SK-N-DZ (cell line): ENCODE measurements at regions not wholly inside any gene's neighbourhood (a gene's known extent, or its start where the extent isn't known, plus 50 kb on each side); places are given as distances from the start of the nearest gene placed in this dataset.
"Not testable (repeated sequence)": the region's sequence is repeated elsewhere in the genome, so short reads cannot be mapped to it uniquely, and the experiment has no call there.

Experiments used
- DNase-seq: peaks from one replicate; pipeline ENCODE4 v3.0.0-alpha.2; 2015; ENCODE audit warnings: low spot score

DNA sequence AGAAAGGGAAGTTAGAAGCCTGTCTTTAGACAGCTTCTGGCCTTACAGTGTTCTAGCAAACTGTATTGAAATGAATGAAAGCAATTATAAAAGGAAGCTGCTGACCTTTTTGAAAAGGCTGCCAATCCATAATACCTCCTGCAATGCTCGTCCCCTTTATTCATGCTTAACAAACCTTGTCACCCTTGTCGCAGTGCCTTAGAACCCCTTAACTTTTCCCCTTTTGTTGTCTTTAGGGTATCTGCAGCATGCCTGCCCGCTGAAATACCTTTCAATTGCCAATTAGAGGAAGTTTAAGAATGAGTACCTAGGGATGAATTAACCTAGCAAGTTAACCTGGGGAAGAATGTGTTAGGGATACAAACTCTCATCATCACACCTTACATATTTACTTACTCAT lies 731.2 kb downstream of the RERGL start:
- no peak for DNase-seq

DNA sequence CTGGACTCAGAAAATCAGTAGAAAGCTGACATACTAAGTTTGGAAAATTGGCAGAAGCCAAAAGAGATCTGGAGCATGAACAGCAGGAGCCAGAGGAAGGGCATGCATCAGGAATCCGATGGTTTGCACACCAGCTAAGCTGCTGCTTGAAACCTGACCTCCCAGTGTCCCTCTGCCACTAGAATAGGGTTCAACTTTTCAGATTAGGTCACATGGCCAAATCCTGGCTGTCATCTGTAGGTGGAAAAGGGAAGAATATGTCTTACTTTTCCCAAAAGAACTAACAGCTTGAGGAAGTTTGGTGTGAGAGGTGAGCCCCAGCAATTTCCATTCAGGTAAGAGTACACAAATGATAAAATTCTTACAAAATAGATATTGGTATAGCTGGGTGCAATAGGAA lies 732.6 kb downstream of the RERGL start:
- DNase-seq = no peak

DNA sequence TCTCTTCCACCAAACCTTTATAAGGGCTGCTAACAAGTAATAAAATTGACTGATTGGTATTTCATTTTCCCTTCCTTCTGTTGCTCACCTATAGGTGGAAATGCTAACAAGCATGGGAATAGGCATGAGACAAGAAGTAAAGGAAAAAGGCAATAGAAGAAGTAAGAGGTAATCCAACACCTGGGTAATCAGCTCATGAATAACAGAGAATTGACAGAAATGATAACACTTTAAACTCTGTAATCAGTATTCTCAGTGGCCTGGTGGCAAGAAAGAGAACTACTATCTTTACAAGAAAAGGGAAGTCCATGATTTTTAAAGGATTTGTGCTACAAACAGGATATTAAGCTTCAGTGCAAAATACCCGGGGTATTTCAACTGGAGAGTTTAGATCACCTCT lies 737.8 kb downstream of the RERGL start:
- no peak for DNase-seq

DNA sequence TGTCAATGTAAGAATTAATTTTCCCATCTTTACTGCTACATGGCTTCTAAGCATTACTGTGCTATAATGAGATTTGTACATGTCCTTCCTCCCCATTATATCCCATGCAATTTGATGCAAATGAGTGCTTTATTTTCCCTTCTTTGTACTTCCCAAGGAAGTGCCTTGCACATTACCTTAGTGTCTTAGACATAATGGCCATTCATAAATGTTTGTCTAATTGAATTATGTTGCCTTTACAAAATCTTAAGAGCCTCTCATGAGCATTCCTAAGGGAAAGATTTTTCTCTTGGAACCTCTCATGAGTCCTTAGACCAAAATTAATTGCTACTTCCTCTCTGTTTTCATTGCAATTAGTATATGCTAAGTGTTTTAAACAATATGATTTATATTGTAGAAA lies 741.7 kb downstream of the RERGL start:
- DNase-seq = no peak

DNA sequence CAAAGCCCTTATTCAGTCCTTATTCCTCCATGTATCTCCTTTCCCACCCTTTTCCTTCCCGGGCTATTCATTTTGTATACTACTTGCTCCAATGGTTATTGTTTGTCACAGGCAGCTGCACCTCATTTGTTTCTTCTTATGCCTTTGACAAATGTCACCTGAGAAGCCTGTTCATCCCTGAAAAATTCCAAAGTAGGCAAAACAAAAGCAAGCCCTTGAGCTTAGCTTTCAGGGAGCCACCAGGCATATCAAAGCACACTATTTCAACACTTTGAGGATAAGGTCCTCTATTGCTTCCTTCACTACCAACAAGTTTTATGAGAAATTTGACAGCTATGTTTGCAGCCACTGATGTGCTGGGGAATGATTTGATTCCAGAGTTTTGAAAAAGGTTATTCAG lies 738.7 kb upstream of the LMO3 start:
- no peak for DNase-seq

DNA sequence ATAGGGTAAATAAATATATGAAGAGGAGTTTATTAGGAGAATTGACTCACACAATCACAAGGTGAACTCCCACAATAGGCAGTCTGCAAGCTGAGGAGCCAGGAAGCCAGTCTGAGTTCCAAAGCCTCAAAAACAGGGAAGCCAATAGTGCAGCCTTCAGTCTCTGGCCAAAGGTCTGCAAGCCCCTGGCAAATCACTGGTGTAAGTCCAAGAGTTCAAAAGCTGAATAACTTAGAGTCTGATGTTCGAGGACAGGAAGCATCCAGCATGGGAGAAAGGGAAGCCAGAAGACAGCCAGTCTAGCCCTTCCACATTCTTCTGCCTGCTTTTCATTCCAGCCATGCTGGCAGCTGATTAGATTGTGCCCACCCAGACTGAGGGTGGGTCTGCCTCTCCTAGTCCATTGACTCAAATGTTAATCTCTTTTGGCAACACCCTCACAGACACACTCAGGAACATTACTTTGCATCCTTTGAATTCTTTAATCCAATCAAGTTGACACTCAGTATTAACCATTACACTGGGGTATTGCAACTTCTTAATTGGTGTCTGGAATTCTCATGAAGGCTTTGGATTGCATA lies 736.5 kb upstream of the LMO3 start:
- DNase-seq = no peak

DNA sequence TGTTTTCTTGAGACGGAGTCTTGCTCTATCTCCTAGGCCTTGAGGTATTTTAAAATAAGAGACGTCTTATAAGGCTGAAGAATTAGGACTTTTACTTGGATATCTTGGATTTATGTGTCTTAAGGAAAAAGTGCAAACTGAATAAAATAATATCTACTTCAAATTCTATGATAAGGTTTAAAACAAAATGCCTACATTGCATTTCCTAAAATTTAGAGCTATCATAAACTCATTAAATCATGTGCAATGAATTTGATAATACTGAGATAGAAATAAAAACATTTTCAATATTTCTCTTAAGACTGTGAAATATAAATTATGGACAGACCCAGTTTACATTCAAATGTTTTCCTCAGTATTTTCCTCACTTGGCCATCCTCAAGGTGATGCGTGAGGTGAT lies 729.5 kb upstream of the LMO3 start:
- no peak for DNase-seq

DNA sequence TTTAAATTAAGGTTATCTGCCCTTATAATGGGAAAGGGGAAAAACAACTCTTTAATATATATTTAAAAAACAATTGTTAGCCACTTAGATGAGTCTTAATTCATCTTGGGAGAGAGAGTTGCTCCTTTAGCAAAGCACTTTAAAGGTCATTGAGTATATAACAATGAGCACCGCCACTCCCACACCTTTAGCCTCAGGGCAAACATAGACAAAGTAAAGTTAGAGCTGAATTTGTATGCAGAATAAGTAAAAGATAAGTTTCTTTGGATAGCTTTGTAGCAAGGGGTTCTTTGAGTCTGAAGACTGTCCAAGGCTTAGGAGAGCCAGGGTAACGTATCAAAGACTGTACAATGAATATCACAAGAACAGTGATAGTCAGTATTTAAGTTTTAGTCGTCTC lies 728.8 kb upstream of the LMO3 start:
- DNase-seq = no peak

DNA sequence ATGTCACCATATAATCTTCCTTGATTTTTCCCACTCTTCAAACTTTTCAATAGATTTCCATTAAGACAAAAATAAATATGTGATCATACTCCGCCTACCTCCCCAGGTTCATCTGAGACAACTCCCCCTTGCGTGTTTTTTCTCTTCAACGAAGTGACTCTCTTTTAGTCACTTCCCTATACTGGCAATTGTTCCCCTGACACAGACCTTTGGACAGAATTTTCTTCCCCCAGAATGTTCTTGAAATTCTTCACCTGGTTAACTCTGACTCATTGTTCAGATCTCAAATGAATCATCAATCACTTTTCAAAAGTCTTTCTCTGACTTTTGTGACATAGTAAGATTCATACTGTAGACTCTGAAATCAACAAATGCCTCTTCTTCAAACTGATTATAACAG lies 727.3 kb upstream of the LMO3 start:
- no peak for DNase-seq

DNA sequence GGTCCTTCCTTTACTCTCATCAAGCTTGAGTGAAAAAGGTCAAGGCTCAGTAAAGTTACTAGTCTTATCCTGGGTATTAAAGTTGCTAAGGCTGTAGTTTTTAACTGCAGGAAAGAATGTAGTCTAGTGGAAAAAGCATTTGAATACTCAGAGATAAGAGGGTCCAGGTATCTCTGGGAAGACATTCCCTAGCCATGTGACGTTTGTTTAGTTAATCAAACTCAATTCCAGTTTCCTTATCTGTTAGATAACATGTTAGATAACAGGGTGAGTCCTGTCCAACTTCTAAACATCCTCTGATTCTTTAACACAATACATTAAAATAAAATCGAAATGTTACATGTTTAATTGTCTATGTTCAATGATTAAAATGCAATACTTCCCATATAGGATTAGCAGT lies 720.7 kb upstream of the LMO3 start:
- DNase-seq = no peak

DNA sequence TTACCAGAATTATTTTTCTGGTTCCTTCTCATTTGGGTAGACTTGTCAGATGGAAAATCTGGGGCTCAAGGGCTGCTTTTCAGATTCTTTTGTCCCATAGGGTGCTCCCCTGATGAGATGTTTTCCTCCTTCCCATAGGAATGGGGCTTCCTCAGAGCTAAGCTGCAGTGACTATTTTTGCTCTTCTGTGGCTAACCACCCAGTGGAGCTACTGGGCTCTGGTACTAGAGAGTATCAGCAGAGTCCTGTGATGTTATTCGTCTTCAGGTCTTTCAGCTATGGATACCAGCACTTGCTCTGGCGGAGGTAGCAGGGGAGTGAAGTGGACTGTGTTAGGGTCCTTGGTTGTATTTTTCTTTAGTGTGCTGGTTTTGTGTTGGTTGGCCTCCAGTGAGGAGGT lies 716.1 kb upstream of the LMO3 start:
- no peak for DNase-seq

DNA sequence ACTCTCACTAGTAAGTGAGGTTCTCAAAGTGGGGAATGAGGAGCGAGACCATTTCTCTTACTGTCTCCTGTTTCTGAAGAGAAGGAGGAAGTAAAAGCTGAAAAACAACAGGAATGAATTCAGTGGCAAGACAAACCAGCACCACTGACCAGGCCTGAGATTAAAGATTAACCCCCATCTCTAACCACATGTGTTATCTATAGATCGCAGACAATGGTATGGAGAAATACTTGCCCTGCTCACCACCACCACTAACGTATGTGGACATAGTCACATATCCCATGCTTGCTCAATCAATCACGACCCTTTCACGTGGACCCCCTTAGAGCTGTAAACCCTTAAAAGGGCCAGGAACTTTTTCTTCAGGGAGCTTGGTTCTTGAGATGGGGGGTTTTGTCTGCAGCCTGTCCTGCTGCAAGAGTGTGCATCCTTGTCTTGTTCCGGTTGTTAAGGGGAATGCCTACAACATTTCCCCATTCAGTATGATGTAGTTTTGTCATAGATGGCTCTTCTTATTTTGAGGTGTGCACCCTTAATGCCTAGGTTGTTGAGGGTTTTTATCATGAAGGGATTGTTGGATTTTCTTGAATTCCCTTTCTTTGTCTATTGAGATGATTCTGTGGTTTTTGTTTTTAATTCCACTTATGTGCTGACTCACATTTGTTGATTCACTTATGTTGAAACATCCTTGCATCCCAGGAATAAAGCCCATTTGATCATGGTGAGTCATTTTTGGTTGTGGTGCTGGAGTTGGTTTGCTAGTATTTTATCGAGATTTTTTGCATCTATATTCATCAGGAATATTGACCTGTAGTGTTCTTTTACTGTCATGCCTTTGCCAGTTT lies 698.8 kb upstream of the LMO3 start:
- DNase-seq = no peak

DNA sequence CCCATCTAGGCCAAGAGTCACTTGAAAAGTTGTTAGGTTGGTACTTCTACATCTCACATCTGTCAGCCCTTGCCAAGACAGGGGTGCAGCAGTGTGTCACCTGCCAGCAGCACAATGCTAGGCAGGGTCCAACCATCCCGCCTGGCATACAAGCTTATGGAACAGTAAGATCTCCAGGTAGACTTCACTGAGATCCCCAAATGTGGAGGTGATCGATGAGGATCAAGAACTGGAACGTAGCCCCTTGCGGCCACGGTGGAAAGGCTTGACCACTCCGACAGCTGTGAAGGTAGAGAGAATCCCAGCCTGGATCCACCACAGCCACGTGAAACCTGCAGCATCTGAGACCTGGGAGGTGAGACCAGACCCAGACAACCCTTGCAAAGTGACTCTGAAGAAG lies 696.0 kb upstream of the LMO3 start:
- no peak for DNase-seq

DNA sequence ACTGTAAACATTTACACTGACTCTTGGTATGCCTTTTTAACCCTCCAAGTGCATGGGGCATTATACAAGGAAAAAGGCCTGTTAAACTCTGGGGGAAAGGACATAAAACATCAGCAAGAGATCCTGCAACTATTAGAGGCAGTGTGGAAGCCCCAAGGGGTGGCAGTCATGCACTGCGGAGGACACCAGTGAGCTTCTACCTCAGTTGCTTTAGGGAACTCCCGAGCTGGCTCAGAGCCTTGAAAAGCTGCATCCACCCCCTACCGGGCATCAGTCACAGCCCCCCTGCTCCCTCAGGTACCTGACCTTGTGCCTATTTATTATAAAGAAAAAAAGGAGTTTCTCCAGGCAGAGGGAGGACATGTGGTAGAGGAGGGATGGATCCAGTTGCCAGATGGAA lies 695.6 kb upstream of the LMO3 start:
- DNase-seq = no peak

DNA sequence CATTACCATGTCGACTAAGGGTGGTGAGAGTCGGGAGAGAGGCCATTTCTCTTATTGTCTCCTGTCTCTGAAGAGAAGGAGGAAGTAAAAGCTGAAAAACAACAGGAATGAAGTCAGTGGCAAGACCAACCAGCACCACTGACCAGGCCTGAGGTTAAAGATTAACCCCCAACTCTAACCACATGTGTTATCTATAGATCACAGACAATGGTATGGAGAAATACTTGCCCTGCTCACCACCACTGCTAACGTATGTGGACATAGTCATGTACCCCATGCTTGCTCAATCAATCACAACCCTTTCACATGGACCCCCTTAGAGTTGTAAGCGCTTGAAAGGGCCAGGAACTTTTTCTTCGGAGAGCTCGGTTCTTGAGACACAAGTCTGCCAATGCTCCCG lies 690.9 kb upstream of the LMO3 start:
- DNase-seq = no peak

DNA sequence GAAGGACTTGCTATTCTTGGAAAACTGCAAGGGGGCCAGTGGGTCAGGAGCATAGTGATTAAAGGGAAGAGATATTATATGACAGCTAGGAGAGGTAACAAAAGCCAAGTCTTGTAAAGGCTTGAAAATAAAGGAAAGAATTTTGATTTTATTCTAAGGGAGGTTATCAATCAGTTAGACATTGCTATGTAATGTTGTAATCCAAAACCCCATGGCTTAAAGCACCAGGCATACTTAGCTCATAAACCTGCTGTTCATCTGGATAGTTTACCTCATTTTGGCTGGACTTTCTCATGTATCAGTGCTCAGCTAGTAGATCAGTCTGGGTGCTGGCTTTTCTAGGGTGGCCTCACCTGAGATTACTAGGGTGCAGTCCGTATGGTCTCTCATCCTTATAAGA lies 680.9 kb upstream of the LMO3 start:
- no peak for DNase-seq

DNA sequence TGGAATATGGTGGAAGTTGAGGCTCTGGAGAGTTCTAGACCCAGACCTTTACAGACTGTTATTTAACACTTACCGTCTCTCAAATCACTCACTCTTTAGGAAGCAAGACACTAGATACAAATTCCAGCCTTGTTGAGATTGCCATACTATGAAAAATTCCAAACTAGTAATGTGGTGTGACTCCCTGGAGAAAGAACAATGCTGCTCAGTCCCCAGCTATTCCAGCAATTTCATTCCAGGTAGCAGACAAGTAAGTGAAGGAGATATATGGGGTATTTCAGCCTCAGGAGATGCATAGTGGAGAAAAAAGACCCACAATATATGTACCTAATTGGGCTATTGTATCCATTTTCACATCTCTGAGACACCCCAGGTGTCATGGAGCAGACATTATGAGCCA lies 678.9 kb upstream of the LMO3 start:
- no peak for DNase-seq

DNA sequence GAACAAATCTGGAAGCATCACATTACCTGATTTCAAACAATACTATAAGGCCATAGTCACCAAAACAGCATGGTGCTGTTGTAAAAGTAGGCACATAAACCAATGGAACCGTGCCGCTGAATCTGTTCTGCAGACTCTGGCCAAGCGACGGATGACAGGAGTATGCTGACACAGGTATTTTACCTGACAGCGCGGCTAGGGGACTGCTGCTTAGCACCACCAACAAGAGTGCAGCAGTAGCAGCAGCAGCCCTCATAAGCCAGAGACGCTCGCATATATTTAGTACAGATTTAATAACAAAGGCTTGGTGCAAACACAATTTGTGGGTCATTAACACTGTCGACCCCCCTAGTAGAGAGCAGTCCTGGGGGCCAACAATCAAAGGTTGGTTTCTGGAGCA lies 677.6 kb upstream of the LMO3 start:
- DNase-seq = no peak

DNA sequence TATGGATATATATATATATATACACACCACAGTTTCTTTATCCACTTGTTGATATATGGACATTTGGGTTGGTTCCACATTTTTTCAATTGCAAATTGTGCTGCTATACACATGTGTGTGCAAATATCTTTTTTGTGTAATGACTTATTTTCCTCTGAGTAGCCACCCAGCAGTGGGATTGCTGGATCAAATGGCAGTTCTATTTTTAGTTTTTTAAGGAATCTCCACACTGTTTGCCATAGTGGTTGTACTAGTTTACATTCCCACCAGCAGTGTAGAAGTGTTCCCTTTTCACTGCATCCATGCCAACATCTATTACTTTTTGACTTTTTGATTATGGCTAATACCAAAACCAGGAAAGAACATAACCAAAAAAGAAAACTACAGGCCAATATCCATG lies 676.2 kb upstream of the LMO3 start:
- DNase-seq = not testable (repeated sequence)

DNA sequence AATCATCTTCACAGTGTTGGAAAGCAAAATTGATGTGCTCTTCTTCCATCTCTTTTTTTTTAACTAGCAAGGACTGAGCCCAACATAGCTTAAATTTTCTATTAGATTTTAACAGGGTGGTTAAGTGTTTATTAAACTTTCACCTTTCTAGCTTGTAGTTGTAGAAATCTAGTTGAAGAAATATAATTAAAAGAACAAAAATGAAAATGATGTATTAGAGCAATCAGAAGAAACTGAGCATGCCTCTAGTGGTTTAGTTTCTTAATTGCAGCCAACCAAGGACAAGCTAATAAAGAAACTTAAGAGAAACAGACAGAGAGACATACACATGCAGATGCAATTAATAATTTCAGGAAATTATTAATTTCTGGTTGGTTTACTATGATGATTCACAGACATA lies 673.0 kb upstream of the LMO3 start:
- no peak for DNase-seq

DNA sequence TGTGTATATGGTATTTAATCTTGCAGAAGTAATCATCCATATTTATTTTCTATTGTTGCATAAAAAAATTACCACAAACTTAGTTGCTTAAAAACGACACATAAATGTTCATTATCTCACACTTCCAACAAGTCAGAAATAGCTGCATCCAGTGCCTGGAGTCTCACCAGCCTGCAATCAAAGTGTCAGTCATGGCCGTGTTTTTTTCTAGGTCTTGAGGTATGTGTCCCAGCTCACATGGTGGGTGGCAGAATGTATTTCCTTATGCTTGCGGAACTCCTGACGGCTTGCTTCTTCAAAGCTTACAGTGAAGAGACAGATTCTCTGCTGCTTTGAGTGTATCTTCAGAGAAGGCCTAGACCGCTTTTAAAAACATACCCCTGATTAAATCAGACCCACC lies 670.2 kb upstream of the LMO3 start:
- DNase-seq = no peak

DNA sequence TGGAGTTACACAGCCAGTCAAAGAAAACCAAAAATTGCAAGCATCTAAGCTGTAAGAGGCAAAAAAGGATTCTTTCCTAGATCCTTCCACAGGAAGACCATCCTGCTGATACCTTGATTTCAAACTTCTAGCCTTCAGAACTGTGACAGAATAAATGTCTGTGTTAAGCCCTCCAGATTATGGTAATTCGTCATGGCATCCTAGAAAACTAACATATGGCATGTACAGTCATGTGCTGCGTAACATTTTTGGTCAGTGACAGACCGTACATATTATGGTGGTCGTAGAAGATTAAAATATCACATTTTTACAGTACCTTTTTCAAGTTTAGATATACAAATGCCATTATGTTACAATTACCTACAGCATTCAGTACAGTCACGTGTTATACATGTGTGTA lies 660.9 kb upstream of the LMO3 start:
- no peak for DNase-seq

DNA sequence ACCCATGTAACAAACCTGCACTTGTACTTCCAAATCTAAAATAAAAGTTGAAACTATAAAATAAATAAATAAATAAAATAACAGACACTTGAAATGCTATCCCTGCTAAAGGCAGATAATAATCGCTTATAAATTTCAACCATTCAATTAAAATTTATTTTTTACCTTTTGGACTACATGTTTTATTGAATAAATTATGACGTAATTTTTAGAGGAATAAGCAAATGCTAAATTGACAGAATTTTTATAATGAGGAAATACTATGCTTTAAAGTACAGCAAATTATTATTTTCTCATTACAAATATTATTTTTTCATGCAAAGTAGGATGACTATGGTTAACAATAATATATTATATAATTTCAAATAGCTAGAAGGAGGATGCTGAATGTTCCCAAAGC lies 658.6 kb upstream of the LMO3 start:
- DNase-seq = no peak

DNA sequence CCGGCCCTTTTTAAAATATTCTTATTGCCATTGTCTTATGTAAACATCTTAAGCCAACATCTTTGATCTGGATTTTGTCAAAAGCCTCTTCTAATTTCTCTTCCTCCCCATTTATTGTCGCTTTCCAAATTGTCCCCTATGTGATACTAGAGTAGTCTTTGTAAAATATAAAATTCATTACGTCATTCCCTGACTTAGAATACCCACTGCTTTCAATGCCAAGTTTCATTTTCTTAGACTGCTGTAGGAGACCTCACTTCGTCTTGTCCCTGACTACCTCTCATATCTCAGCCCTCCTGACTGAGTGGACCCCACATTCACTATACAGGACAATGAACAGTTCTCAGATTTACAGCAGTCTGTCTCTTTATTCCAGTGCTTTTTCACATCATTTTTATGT lies 633.9 kb upstream of the LMO3 start:
- DNase-seq = no peak
